ENCODE measurements at regions not wholly inside any gene's neighbourhood (a gene's known extent, or its start where the extent isn't known, plus 50 kb on each side); places are given as distances from the start of the nearest gene placed in this dataset.

DNA sequence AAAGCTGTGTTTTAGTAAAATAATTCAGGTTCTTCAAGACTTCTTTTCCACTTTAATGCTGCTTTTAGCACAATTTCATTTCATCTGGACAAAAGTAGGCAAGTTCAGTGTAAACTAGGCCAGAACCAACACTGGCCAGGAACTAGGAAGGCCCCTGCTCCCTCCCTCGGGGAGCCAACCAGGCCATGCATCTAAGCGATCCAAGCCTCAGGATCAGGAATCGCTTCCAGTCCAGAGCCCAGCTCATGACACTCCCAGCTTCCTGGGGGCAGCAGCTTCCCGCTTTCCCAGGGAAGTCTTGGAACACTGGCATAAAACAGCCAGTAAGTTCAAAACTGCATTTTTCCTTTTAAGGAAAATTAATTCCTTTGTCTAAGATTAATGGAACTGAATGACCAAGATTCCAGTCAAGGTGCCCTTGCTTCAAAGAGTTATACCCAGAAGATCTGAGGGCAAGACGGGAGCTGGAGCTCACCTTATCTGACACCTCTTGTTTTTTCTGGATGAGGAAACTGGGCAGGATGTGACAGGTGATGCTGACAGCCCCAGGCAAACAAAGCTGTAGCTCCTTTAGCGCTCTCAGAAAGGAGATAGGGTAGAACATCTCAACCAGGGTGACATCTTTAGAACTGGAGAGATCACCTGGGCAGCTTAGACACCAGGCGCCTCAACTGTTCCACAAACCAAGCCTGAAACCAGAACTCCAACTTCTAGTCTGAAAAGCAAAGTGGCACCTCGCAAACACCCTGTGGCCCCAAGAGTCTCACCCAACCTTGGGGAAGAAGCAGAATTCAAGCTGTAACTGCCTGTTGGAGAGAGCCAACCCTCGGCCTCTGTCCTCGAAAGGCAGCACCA lies 61.4 kb upstream of the PNMA1 start:
- TF ChIP-seq EZH2phosphoT487 (IDR thresholded peaks at IDR 0.05; ENCODE audit: insufficient read depth, low read depth) (no peak), EZH2 (IDR thresholded peaks at IDR 0.05; ENCODE audit: insufficient read depth, poor library complexity, severe bottlenecking) (no peak)
